ENCODE measurements at regions not wholly inside any gene's neighbourhood (a gene's known extent, or its start where the extent isn't known, plus 50 kb on each side); places are given as distances from the start of the nearest gene placed in this dataset.

- TF ChIP-seq CTCF (IDR thresholded peaks at IDR 0.05): no peak
These were observed 217.9 kb downstream of the SPATA31D1 start for GRCh38 chr9:82206490-82206889.

- no peak for TF ChIP-seq CTCF (IDR thresholded peaks at IDR 0.05)
These were observed 218.4 kb downstream of the SPATA31D1 start for GRCh38 chr9:82206946-82207345.

- no peak for TF ChIP-seq CTCF (IDR thresholded peaks at IDR 0.05)
These were observed 220.3 kb downstream of the SPATA31D1 start for GRCh38 chr9:82208741-82209450.

GRCh38 chr9:82209797-82210470 lies 221.4 kb downstream of the SPATA31D1 start:
- TF ChIP-seq CTCF (IDR thresholded peaks at IDR 0.05): no peak

GRCh38 chr9:82212885-82213284 lies 224.3 kb downstream of the SPATA31D1 start:
- TF ChIP-seq CTCF (IDR thresholded peaks at IDR 0.05): no peak

- TF ChIP-seq CTCF (IDR thresholded peaks at IDR 0.05): no peak
These were observed 227.9 kb downstream of the SPATA31D1 start for GRCh38 chr9:82216435-82216834.

- no peak for TF ChIP-seq CTCF (IDR thresholded peaks at IDR 0.05)
These were observed 234.9 kb downstream of the SPATA31D1 start for GRCh38 chr9:82223442-82223841.
